Progenitor cell of endocrine pancreas (in vitro differentiated cells): ENCODE measurements at regions not wholly inside any gene's neighbourhood (a gene's known extent, or its start where the extent isn't known, plus 50 kb on each side); places are given as distances from the start of the nearest gene placed in this dataset.

Experiments
- DNase-seq: peaks from one replicate; pipeline ENCODE4 v3.0.0; 2021; ENCODE audit warnings: low spot score; ENCODE audit not compliant: unreplicated experiment
- H3K27ac Mint-ChIP-seq: 2 replicates; pipeline ENCODE4 v1.8.0; 2021; ENCODE audit warnings: mild to moderate bottlenecking, moderate library complexity, mixed read lengths
- H3K27me3 Mint-ChIP-seq: 2 replicates; pipeline ENCODE4 v1.8.0; 2021; ENCODE audit warnings: mixed read lengths
- H3K36me3 Mint-ChIP-seq: 2 replicates; pipeline ENCODE4 v1.8.0; 2022; ENCODE audit warnings: mixed read lengths; ENCODE audit not compliant: insufficient read depth
- H3K4me1 Mint-ChIP-seq: 2 replicates; pipeline ENCODE4 v1.8.0; 2021; ENCODE audit warnings: low read depth, mixed read lengths
- H3K4me3 Mint-ChIP-seq: 2 replicates; pipeline ENCODE4 v1.8.0; 2021; ENCODE audit warnings: low read depth, mild to moderate bottlenecking, moderate library complexity, mixed read lengths
- H3K9me3 Mint-ChIP-seq: 2 replicates; pipeline ENCODE4 v1.8.0; 2021; ENCODE audit warnings: low read depth, mixed read lengths
- CTCF ChIP-seq: fragments of 200-600 bp; sonication (generic); IDR thresholded peaks from one replicate; pipeline ENCODE4 v1.5.0; 2021; ENCODE audit warnings: antibody characterized with exemption, mild to moderate bottlenecking; ENCODE audit not compliant: unreplicated experiment

DNA sequence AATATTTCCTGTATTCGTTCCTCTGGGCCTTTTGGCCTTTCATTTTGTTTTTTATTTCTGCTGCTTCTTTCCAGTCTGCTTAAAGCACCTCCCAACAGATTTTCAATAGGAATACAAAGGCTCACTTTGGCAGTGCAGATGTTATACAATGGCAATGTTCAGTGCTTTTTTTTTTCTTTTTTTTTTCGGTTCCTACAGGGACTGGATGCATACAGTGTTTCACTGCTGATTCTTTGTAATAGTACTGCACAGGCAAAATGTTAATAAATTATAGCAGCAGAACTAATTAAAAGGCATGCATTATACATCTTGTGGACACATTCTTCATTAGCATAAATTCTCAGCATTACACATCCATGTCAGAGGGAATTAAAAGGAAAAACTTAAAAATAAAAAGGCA, 356.6 kb upstream of the C9orf72 start:
- DNase-seq, result no peak
- H3K27ac Mint-ChIP-seq, result no peak overlapping the region
- no peak for TF ChIP-seq CTCF
- no peak overlapping the region for H3K4me3 Mint-ChIP-seq
- H3K27me3 Mint-ChIP-seq, result no peaks in the 10 kb centered on the region
- peaks cover 18% of the 10 kb centered on the region for H3K4me1 Mint-ChIP-seq
- H3K9me3 Mint-ChIP-seq, result no peaks in the 10 kb centered on the region
- H3K36me3 Mint-ChIP-seq, result no peaks in the 10 kb centered on the region

GRCh38 chr9:27933210-27934025, 360.1 kb upstream of the C9orf72 start:
- TF ChIP-seq CTCF, result no peak
- no peaks in the 10 kb centered on the region for H3K9me3 Mint-ChIP-seq
- no peaks in the 10 kb centered on the region for H3K36me3 Mint-ChIP-seq
- H3K27me3 Mint-ChIP-seq, result no peaks in the 10 kb centered on the region
- H3K4me1 Mint-ChIP-seq, result peaks cover 31% of the 10 kb centered on the region
- H3K27ac Mint-ChIP-seq, result peak overlapping the region; percentile 46
- no peak overlapping the region for H3K4me3 Mint-ChIP-seq
- no peak for DNase-seq

DNA sequence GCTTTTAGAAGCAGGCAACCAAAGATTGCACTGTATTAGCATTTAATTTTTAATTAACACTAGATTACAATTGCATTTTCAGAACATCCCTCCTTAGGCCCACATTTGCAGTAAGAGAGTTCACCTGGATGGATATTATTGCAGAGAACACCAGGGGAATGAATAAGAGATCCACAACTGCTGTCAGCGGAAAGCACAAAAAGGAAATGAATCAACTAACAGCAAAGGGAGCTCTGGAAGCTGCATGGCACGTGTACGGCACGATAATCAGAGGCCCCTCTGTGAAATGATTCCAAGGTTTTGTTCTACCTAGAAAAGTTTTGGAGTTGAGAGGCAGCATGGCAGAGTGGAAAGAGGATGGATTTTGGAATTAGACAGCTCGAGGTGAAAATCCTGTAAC, 361.2 kb upstream of the C9orf72 start:
- Mint-ChIP-seq H3K27ac (no peak overlapping the region), H3K27me3 (no peaks in the 10 kb centered on the region), H3K36me3 (no peaks in the 10 kb centered on the region), H3K9me3 (no peaks in the 10 kb centered on the region), H3K4me1 (peaks cover 31% of the 10 kb centered on the region), H3K4me3 (no peak overlapping the region)
- TF ChIP-seq CTCF, result no peak
- DNase-seq, result no peak

- Mint-ChIP-seq H3K4me3 (no peak overlapping the region), H3K27ac (no peak overlapping the region), H3K9me3 (no peaks in the 10 kb centered on the region), H3K27me3 (no peaks in the 10 kb centered on the region), H3K36me3 (no peaks in the 10 kb centered on the region), H3K4me1 (peaks cover 28% of the 10 kb centered on the region)
- TF ChIP-seq CTCF, result no peak
- no peak for DNase-seq
Observed at GRCh38 chr9:27939186-27939585, 365.9 kb upstream of the C9orf72 start.

DNA sequence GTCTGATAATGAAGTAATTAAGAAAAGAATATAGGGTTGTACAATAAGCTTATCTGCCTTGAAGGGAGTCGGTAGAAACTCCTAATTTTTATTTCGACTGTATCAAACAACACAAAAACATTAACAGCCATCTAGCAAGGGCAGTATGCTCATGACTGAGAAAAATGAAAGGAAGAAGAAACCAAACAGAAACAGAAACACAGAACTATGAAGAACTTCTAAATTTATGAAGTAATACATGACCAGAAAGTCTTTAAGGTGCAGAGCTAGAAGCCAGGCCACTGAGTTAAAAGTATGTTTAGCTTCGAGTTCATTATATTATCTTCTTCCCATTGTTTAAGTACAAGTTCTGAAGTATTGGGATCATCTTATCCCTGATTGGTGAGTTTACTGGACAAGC, 367.3 kb upstream of the C9orf72 start:
- no peaks in the 10 kb centered on the region for H3K9me3 Mint-ChIP-seq
- no peak for DNase-seq
- H3K4me3 Mint-ChIP-seq, result no peak overlapping the region
- H3K4me1 Mint-ChIP-seq, result peaks cover 25% of the 10 kb centered on the region
- no peaks in the 10 kb centered on the region for H3K27me3 Mint-ChIP-seq
- no peak for TF ChIP-seq CTCF
- no peaks in the 10 kb centered on the region for H3K36me3 Mint-ChIP-seq
- H3K27ac Mint-ChIP-seq, result no peak overlapping the region
